ENCODE measurements at regions not wholly inside any gene's neighbourhood (a gene's known extent, or its start where the extent isn't known, plus 50 kb on each side); places are given as distances from the start of the nearest gene placed in this dataset.

DNA sequence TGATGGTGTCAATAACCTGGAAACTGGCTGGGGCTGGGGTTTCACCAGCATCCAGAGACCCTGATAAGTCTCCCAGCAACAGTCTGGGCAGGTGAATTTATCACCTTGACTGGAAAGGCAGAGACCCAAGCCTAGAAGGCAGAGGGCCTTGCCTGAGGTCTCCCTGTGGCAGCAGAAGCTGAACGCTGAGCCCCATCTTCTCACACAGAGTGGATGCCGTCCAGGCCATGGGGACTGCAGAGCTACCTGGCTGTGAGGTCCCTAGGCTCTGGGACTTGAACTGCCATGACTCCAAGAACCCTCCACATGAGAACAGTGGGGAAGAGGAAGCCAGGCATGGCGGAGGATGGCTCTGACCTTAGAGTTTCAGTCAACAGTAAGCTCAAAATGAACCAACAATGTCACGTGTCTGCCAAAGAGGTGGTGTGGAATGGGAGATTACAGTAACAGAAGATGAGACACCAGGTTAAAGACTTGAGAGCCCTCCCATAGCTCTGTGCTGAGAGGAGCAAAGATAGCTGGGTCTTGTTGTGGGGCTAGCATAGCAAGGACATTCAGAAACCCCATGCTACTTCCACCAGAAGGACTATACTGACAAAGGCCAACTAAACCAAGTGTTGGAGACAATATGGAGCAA is 79.1 kb upstream of the LINC01488 start:
- TF ChIP-seq ELF1 (IDR thresholded peaks at IDR 0.05; ENCODE audit: borderline replicate concordance, low read depth) = no peak
- TF ChIP-seq SP1 (IDR thresholded peaks at IDR 0.05; ENCODE audit: low read depth) = no peak
- no peak for TF ChIP-seq EZH2 (IDR thresholded peaks at IDR 0.05)
- no peak for TF ChIP-seq CTCF (IDR thresholded peaks at IDR 0.05 in 2 of 3, conservative IDR thresholded peaks at IDR 0.05 in 1 of 3; ENCODE audit: borderline replicate concordance in 1 of 3, insufficient read depth in 1 of 3, low read depth in 2 of 3, low read length in 2 of 3)
- TF ChIP-seq, protein P1, sequence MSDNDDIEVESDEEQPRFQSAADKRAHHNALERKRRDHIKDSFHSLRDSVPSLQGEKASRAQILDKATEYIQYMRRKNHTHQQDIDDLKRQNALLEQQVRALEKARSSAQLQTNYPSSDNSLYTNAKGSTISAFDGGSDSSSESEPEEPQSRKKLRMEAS (IDR thresholded peaks at IDR 0.05) = no peak
- Histone ChIP-seq H3K27me3 (ENCODE audit: insufficient read depth, low read length) (no peaks in the 10 kb centered on the region), H3K4me3 (replicated peaks in 1 of 2; ENCODE audit: low read depth in 1 of 2, low read length in 2 of 2) (no peak overlapping the region), H3K9me2 (ENCODE audit: insufficient read depth) (no peaks in the 10 kb centered on the region), H3K4me2 (ENCODE audit: low read length) (no peak overlapping the region), H3K36me3 (ENCODE audit: control insufficient read depth in 1 of 2, insufficient read depth in 2 of 2, low read length in 2 of 2) (no peaks in the 10 kb centered on the region), H3K79me2 (ENCODE audit: insufficient read depth, low read length) (no peaks in the 10 kb centered on the region), H3K4me1 (ENCODE audit: control insufficient read depth in 1 of 2, insufficient read depth in 2 of 2, low read length in 2 of 2) (peaks cover 0 to 12% of the 10 kb centered on the region in 2 experiments; a peak in 1 of 4 replicates), H3K9ac (ENCODE audit: low read length) (no peak overlapping the region), H4K20me1 (ENCODE audit: insufficient read depth) (no peaks in the 10 kb centered on the region), H3K27ac (ENCODE audit: low read depth, low read length) (no peak overlapping the region), H2AFZ (ENCODE audit: low read depth, low read length, poor library complexity, severe bottlenecking) (no peak overlapping the region), H3K9me3 (ENCODE audit: control insufficient read depth in 1 of 2, insufficient read depth in 1 of 2, low read depth in 1 of 2, low read length in 2 of 2) (no peaks in the 10 kb centered on the region; a peak in 1 of 4 replicates)
- ATAC-seq = no peak
- BruUV-seq (replicated peaks) = no TSS peak
- ChIA-PET POLR2A (no interaction called here), CTCF (no interaction called here), RAD21 (ENCODE audit: low non-redundant PET in 1 of 2, low total read pairs in 2 of 2, uncharacterized antibody in 2 of 2, unreplicated experiment in 2 of 2) (no interaction called here)
- no peak for DNase-seq (ENCODE audit: low read depth, low spot score)
- intact Hi-C loops (cut with micrococcal nuclease) = no loop called here

DNA sequence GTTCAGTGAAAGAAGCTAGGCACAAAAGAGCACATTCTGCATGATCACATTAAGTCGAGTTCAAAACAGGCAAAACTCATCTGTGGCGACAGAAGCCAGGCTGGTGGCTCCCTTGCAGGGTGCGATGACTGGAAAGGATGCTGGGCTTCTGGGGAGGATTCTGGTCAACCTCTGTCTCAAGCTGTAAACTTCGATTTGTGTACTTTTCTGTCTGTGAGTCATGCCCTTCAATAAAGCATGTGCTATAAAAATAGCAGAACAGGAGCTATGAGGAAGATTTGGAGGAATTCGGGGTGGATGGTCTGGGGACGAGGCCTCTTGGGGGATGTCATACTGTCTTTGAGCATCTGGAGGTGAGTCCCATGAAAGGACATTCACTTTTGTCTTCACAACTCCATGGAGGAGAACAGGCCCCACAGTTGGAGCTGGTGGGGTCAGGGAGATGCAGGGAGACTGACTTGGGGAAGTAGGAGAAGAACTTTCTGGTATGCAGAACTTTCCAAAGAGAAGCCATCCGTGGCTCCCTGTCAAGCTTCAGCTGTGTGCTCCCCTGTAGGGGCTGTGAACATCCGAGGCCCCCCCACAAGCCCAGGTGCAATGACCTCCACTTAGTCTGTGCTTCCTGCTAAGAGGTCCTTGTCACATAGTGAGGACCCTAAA is 77.8 kb upstream of the LINC01488 start:
- H3K79me2 ChIP-seq (ENCODE audit: insufficient read depth, low read length) = no peaks in the 10 kb centered on the region
- H3K4me3 ChIP-seq (replicated peaks in 1 of 2; ENCODE audit: low read depth in 1 of 2, low read length in 2 of 2) = no peak overlapping the region
- intact Hi-C loops (cut with micrococcal nuclease) = no loop called here
- peaks cover 0 to 12% of the 10 kb centered on the region in 2 experiments; a peak in 1 of 4 replicates for H3K4me1 ChIP-seq (ENCODE audit: control insufficient read depth in 1 of 2, insufficient read depth in 2 of 2, low read length in 2 of 2)
- no peak overlapping the region for H3K4me2 ChIP-seq (ENCODE audit: low read length)
- RAD21 ChIA-PET (ENCODE audit: low non-redundant PET in 1 of 2, low total read pairs in 2 of 2, uncharacterized antibody in 2 of 2, unreplicated experiment in 2 of 2) = no interaction called here
- no peaks in the 10 kb centered on the region for H3K27me3 ChIP-seq (ENCODE audit: insufficient read depth, low read length)
- ATAC-seq = no peak
- no peak for DNase-seq (ENCODE audit: low read depth, low spot score)
- no peaks in the 10 kb centered on the region for H4K20me1 ChIP-seq (ENCODE audit: insufficient read depth)
- no peaks in the 10 kb centered on the region; a peak in 1 of 4 replicates for H3K9me3 ChIP-seq (ENCODE audit: control insufficient read depth in 1 of 2, insufficient read depth in 1 of 2, low read depth in 1 of 2, low read length in 2 of 2)
- TF ChIP-seq SIN3A (IDR thresholded peaks at IDR 0.05; ENCODE audit: low read depth) (no peak), SP1 (IDR thresholded peaks at IDR 0.05; ENCODE audit: low read depth) (no peak), JUND (IDR thresholded peaks at IDR 0.05) (no peak), ZNF274 (IDR thresholded peaks at IDR 0.05; ENCODE audit: low read depth, low read length) (no peak), TCF7L2 (IDR thresholded peaks at IDR 0.05; ENCODE audit: borderline replicate concordance, extremely low read depth, insufficient read depth, insufficient read length) (no peak)
- H3K27ac ChIP-seq (ENCODE audit: low read depth, low read length) = no peak overlapping the region
- POLR2A ChIA-PET = no interaction called here
- no peaks in the 10 kb centered on the region for H3K9me2 ChIP-seq (ENCODE audit: insufficient read depth)
- H2AFZ ChIP-seq (ENCODE audit: low read depth, low read length, poor library complexity, severe bottlenecking) = no peak overlapping the region
- no peaks in the 10 kb centered on the region for H3K36me3 ChIP-seq (ENCODE audit: control insufficient read depth in 1 of 2, insufficient read depth in 2 of 2, low read length in 2 of 2)
- CTCF ChIA-PET = no interaction called here
- no peak overlapping the region for H3K9ac ChIP-seq (ENCODE audit: low read length)
- no TSS peak for BruUV-seq (replicated peaks)
